Liver (tissue), 8 donors: ENCODE measurements at regions not wholly inside any gene's neighbourhood (a gene's known extent, or its start where the extent isn't known, plus 50 kb on each side); places are given as distances from the start of the nearest gene placed in this dataset.
"Not testable (repeated sequence)": the region's sequence is repeated elsewhere in the genome, so short reads cannot be mapped to it uniquely, and the experiment has no call there.

Experiments
- DNase-seq: peaks from one replicate; pipeline ENCODE4 v3.0.0-alpha.2; 2017; ENCODE audit warnings: low spot score
- H3K27ac ChIP-seq, 2 donors: one replicate each; pipeline ENCODE4 v1.7.0; 2013; ENCODE audit warnings: inconsistent platforms in 2 of 2, low read length in 2 of 2, control low read depth in 1 of 2, low read depth in 1 of 2, mild to moderate bottlenecking in 1 of 2
- H3K27me3 ChIP-seq, 4 donors: one replicate each; pipeline versions ENCODE4 v1.6.1 to v1.7.0; 2013; ENCODE audit warnings: low read length in 3 of 4, inconsistent platforms in 1 of 4, mild to moderate bottlenecking in 1 of 4, moderate library complexity in 1 of 4; ENCODE audit not compliant: control insufficient read depth in 4 of 4, insufficient read depth in 4 of 4
- H3K36me3 ChIP-seq, 4 donors: one replicate each; pipeline versions ENCODE4 v1.6.1 to v1.7.0; 2013; ENCODE audit warnings: low read length in 3 of 4, mild to moderate bottlenecking in 3 of 4, low read depth in 1 of 4, moderate library complexity in 1 of 4; ENCODE audit not compliant: control insufficient read depth in 4 of 4, insufficient read depth in 3 of 4
- H3K4me1 ChIP-seq, 4 donors: one replicate each; pipeline versions ENCODE4 v1.6.1 to v1.7.0; 2013; ENCODE audit warnings: low read length in 3 of 4, mild to moderate bottlenecking in 3 of 4, moderate library complexity in 1 of 4; ENCODE audit not compliant: control insufficient read depth in 4 of 4, insufficient read depth in 4 of 4
- H3K4me3 ChIP-seq, 3 donors: one replicate each; pipeline versions ENCODE4 v1.6.1 to v1.7.0; 2013; ENCODE audit warnings: low read length in 3 of 3, control low read depth in 1 of 3, low read depth in 1 of 3, mild to moderate bottlenecking in 1 of 3
- H3K9ac ChIP-seq, 2 donors: one replicate each; pipeline ENCODE4 v1.7.0; 2013; ENCODE audit warnings: low read length in 2 of 2, mild to moderate bottlenecking in 2 of 2, moderate library complexity in 2 of 2, control low read depth in 1 of 2, low read depth in 1 of 2
- H3K9me3 ChIP-seq, 4 donors: one replicate each; pipeline versions ENCODE4 v1.6.1 to v1.7.0; 2013; ENCODE audit warnings: low read length in 3 of 4; ENCODE audit not compliant: control insufficient read depth in 4 of 4
- ATF3 ChIP-seq: IDR thresholded peaks from 2 replicates; pipeline ENCODE4 v1.6.1; 2016; ENCODE audit warnings: antibody characterized with exemption
- CTCF ChIP-seq: fragments of 150-350 bp; IDR thresholded peaks from 2 replicates; pipeline ENCODE4 v1.5.1; 2017; ENCODE audit warnings: improper control_type of control experiment, low read depth, low read length; ENCODE audit not compliant: missing input control
- EGR1 ChIP-seq, 2 donors: IDR thresholded peaks; 2 replicates each; pipeline ENCODE4 v1.6.1; 2016 to 2018; ENCODE audit warnings: antibody characterized with exemption in 2 of 2, low read depth in 2 of 2
- FOXA1 ChIP-seq: IDR thresholded peaks from 2 replicates; pipeline ENCODE4 v1.6.1; 2016; ENCODE audit warnings: antibody characterized with exemption
- GABPA ChIP-seq, 2 donors: IDR thresholded peaks in 1 of 2; conservative IDR thresholded peaks in 1 of 2; 2 replicates each; pipeline ENCODE4 v1.6.1; 2016; ENCODE audit warnings: antibody characterized with exemption in 2 of 2, mild to moderate bottlenecking in 1 of 2, moderate library complexity in 1 of 2
- HNF4A ChIP-seq, 2 donors: conservative IDR thresholded peaks; 2 replicates each; pipeline ENCODE4 v1.6.1; 2016; ENCODE audit warnings: antibody characterized with exemption in 2 of 2, mild to moderate bottlenecking in 2 of 2
- HNF4G ChIP-seq: IDR thresholded peaks from 2 replicates; pipeline ENCODE4 v1.6.1; 2016; ENCODE audit warnings: antibody characterized with exemption
- JUND ChIP-seq, 2 donors: IDR thresholded peaks; 2 replicates each; pipeline ENCODE4 v1.6.1; 2016; ENCODE audit warnings: antibody characterized with exemption in 2 of 2
- NR2F2 ChIP-seq: IDR thresholded peaks from 2 replicates; pipeline ENCODE4 v1.6.1; 2016; ENCODE audit warnings: antibody characterized with exemption
- RAD21 ChIP-seq, 2 donors: IDR thresholded peaks; 2 replicates each; pipeline ENCODE4 v1.6.1; 2016; ENCODE audit warnings: antibody characterized with exemption in 2 of 2, mild to moderate bottlenecking in 2 of 2
- REST ChIP-seq: IDR thresholded peaks from 2 replicates; pipeline ENCODE4 v1.6.1; 2016; ENCODE audit warnings: antibody characterized with exemption, mild to moderate bottlenecking
- RXRA ChIP-seq, 2 donors: IDR thresholded peaks; 2 replicates each; pipeline ENCODE4 v1.6.1; 2017 to 2018; ENCODE audit warnings: antibody characterized with exemption in 2 of 2, mild to moderate bottlenecking in 1 of 2
- TAF1 ChIP-seq: conservative IDR thresholded peaks from 2 replicates; pipeline ENCODE4 v1.6.1; 2016; ENCODE audit warnings: antibody characterized with exemption, mild to moderate bottlenecking
- YY1 ChIP-seq: IDR thresholded peaks from 2 replicates; pipeline ENCODE4 v1.6.1; 2016; ENCODE audit warnings: antibody characterized with exemption, mild to moderate bottlenecking
- ZBTB33 ChIP-seq: IDR thresholded peaks from 2 replicates; pipeline ENCODE4 v1.6.1; 2016; ENCODE audit warnings: antibody characterized with exemption
- WGBS: extraction: QIAGEN DNeasy Blood & Tissue Kit; methylation state at CpG from one replicate; pipeline ENCODE4 v1.1.7; 2013; 5-methylcytosine and 5-hydroxymethylcytosine counted together
- donor health status: healthy.
- donor health status: healthy.
- donor health status: healthy.
- donor health status: healthy.
- donor health status: healthy.

GRCh38 chr4:79588679-79589078 lies 180.7 kb upstream of the GK2 start:
- Histone ChIP-seq H3K27me3 (no peaks in the 10 kb centered on the region), H3K4me1 (no peaks in the 10 kb centered on the region), H3K4me3 (no peak overlapping the region), H3K36me3 (no peaks in the 10 kb centered on the region), H3K9ac (no peak overlapping the region), H3K9me3 (peaks cover 0 to 6% (median 0%) of the 10 kb centered on the region in 4 donors), H3K27ac (no peak overlapping the region)
- TF ChIP-seq RAD21 (IDR thresholded peaks at IDR 0.05) (no peak), TAF1 (no peak), NR2F2 (no peak), CTCF (no peak), ATF3 (no peak), REST (no peak), YY1 (no peak), EGR1 (IDR thresholded peaks at IDR 0.05; ENCODE audit: low read depth in 2 of 2) (no peak), GABPA (IDR thresholded peaks at IDR 0.05 in 1 of 2, conservative IDR thresholded peaks at IDR 0.05 in 1 of 2) (no peak), RXRA (IDR thresholded peaks at IDR 0.05) (no peak), FOXA1 (no peak), HNF4A (conservative IDR thresholded peaks at IDR 0.05) (no peak), HNF4G (no peak), JUND (IDR thresholded peaks at IDR 0.05) (no peak)
- DNase-seq = no peak
- 58% methylated on average over 1 of the region's 1 CpG for WGBS

GRCh38 chr4:79587207-79587606 lies 179.2 kb upstream of the GK2 start:
- 87% methylated on average over 2 of the region's 2 CpGs for WGBS
- not testable (repeated sequence) for H3K27me3 ChIP-seq, H3K4me3 ChIP-seq, H3K9ac ChIP-seq, H3K27ac ChIP-seq, DNase-seq, H3K36me3 ChIP-seq, H3K4me1 ChIP-seq, H3K9me3 ChIP-seq

GRCh38 chr4:79585834-79586233 lies 177.8 kb upstream of the GK2 start:
- H3K9me3 ChIP-seq = peaks cover 0 to 6% (median 0%) of the 10 kb centered on the region in 4 donors
- 75% methylated on average over 3 of the region's 3 CpGs for WGBS
- H3K9ac ChIP-seq = no peak overlapping the region
- no peak overlapping the region for H3K4me3 ChIP-seq
- H3K27me3 ChIP-seq = no peaks in the 10 kb centered on the region
- H3K4me1 ChIP-seq = no peaks in the 10 kb centered on the region
- no peak for TF ChIP-seq JUND (IDR thresholded peaks at IDR 0.05)
- TF ChIP-seq RXRA (IDR thresholded peaks at IDR 0.05) = no peak
- TF ChIP-seq ZBTB33 = no peak
- TF ChIP-seq EGR1 (IDR thresholded peaks at IDR 0.05; ENCODE audit: low read depth in 2 of 2) = no peak
- no peak for TF ChIP-seq HNF4G
- no peak for TF ChIP-seq YY1
- TF ChIP-seq REST = no peak
- H3K36me3 ChIP-seq = no peaks in the 10 kb centered on the region
- H3K27ac ChIP-seq = no peak overlapping the region
- no peak for DNase-seq
